ENCODE measurements at regions not wholly inside any gene's neighbourhood (a gene's known extent, or its start where the extent isn't known, plus 50 kb on each side); places are given as distances from the start of the nearest gene placed in this dataset.
"Not testable (repeated sequence)": the region's sequence is repeated elsewhere in the genome, so short reads cannot be mapped to it uniquely, and the experiment has no call there.

GRCh38 chr6:15755526-15755925 is 92.7 kb upstream of the DTNBP1 start:
- Mint-ChIP-seq H3K4me1 (no peaks in the 10 kb centered on the region), H3K9me3 (no peaks in the 10 kb centered on the region), H3K36me3 (no peaks in the 10 kb centered on the region), H3K4me3 (no peak overlapping the region), H3K27me3 (no peaks in the 10 kb centered on the region), H3K27ac (no peak overlapping the region)
- no peak for DNase-seq

GRCh38 chr6:15754706-15755079 is 91.9 kb upstream of the DTNBP1 start:
- H3K36me3 Mint-ChIP-seq = no peaks in the 10 kb centered on the region
- no peaks in the 10 kb centered on the region for H3K4me1 Mint-ChIP-seq
- H3K27ac Mint-ChIP-seq = no peak overlapping the region
- H3K9me3 Mint-ChIP-seq = no peaks in the 10 kb centered on the region
- no peak for DNase-seq
- H3K4me3 Mint-ChIP-seq = no peak overlapping the region
- H3K27me3 Mint-ChIP-seq = no peaks in the 10 kb centered on the region

GRCh38 chr6:15754035-15754705 is 91.3 kb upstream of the DTNBP1 start:
- no peak for DNase-seq

GRCh38 chr6:15752820-15753219 is 90.0 kb upstream of the DTNBP1 start:
- Mint-ChIP-seq H3K36me3 (no peaks in the 10 kb centered on the region), H3K27me3 (peaks cover 4% of the 10 kb centered on the region), H3K4me1 (no peaks in the 10 kb centered on the region), H3K9me3 (no peaks in the 10 kb centered on the region), H3K27ac (no peak overlapping the region), H3K4me3 (no peak overlapping the region)
- no peak for DNase-seq

More at GRCh38 chr6:15754035-15754705, 91.3 kb upstream of the DTNBP1 start:
- H3K4me3 Mint-ChIP-seq = no peak overlapping the region
- H3K27me3 Mint-ChIP-seq = no peaks in the 10 kb centered on the region
- no peaks in the 10 kb centered on the region for H3K9me3 Mint-ChIP-seq
- no peaks in the 10 kb centered on the region for H3K4me1 Mint-ChIP-seq
- no peak overlapping the region for H3K27ac Mint-ChIP-seq
- no peaks in the 10 kb centered on the region for H3K36me3 Mint-ChIP-seq

GRCh38 chr6:15751721-15752350 is 89.0 kb upstream of the DTNBP1 start:
- H3K27me3 Mint-ChIP-seq = peaks cover 4% of the 10 kb centered on the region
- no peak for DNase-seq
- no peaks in the 10 kb centered on the region for H3K36me3 Mint-ChIP-seq
- no peak overlapping the region for H3K27ac Mint-ChIP-seq
- no peak overlapping the region for H3K4me3 Mint-ChIP-seq
- H3K9me3 Mint-ChIP-seq = no peaks in the 10 kb centered on the region
- no peaks in the 10 kb centered on the region for H3K4me1 Mint-ChIP-seq

- no peaks in the 10 kb centered on the region for H3K4me1 Mint-ChIP-seq
- H3K36me3 Mint-ChIP-seq = no peaks in the 10 kb centered on the region
- no peak overlapping the region for H3K27ac Mint-ChIP-seq
- H3K27me3 Mint-ChIP-seq = peaks cover 9% of the 10 kb centered on the region
- DNase-seq = no peak
- no peak overlapping the region for H3K4me3 Mint-ChIP-seq
- no peaks in the 10 kb centered on the region for H3K9me3 Mint-ChIP-seq
Observed at GRCh38 chr6:15748341-15748740, 85.5 kb upstream of the DTNBP1 start.

- no peak overlapping the region for H3K4me3 Mint-ChIP-seq
- no peak overlapping the region for H3K27ac Mint-ChIP-seq
- no peaks in the 10 kb centered on the region for H3K9me3 Mint-ChIP-seq
- H3K36me3 Mint-ChIP-seq = no peaks in the 10 kb centered on the region
- no peaks in the 10 kb centered on the region for H3K4me1 Mint-ChIP-seq
- H3K27me3 Mint-ChIP-seq = peaks cover 11% of the 10 kb centered on the region
- no peak for DNase-seq
Observed at GRCh38 chr6:15747354-15747883, 84.6 kb upstream of the DTNBP1 start.

GRCh38 chr6:15745781-15746180 is 83.0 kb upstream of the DTNBP1 start:
- Mint-ChIP-seq H3K27me3 (peaks cover 11% of the 10 kb centered on the region), H3K4me1 (no peaks in the 10 kb centered on the region), H3K4me3 (no peak overlapping the region), H3K36me3 (no peaks in the 10 kb centered on the region), H3K9me3 (no peaks in the 10 kb centered on the region), H3K27ac (no peak overlapping the region)
- no peak for DNase-seq

GRCh38 chr6:15744818-15745402 is 82.1 kb upstream of the DTNBP1 start:
- no peak overlapping the region for H3K27ac Mint-ChIP-seq
- H3K36me3 Mint-ChIP-seq = no peaks in the 10 kb centered on the region
- H3K4me3 Mint-ChIP-seq = no peak overlapping the region
- no peaks in the 10 kb centered on the region for H3K4me1 Mint-ChIP-seq
- no peak for DNase-seq
- H3K27me3 Mint-ChIP-seq = peaks cover 11% of the 10 kb centered on the region
- no peaks in the 10 kb centered on the region for H3K9me3 Mint-ChIP-seq

- not testable (repeated sequence) for H3K27me3 Mint-ChIP-seq, DNase-seq, H3K4me1 Mint-ChIP-seq, H3K36me3 Mint-ChIP-seq, H3K4me3 Mint-ChIP-seq, H3K27ac Mint-ChIP-seq, H3K9me3 Mint-ChIP-seq
Observed at GRCh38 chr6:15742013-15742412, 79.2 kb upstream of the DTNBP1 start.

GRCh38 chr6:15741405-15741804 is 78.6 kb upstream of the DTNBP1 start:
- no peak overlapping the region for H3K27ac Mint-ChIP-seq
- peaks cover 3% of the 10 kb centered on the region for H3K4me1 Mint-ChIP-seq
- DNase-seq = no peak
- no peaks in the 10 kb centered on the region for H3K36me3 Mint-ChIP-seq
- H3K4me3 Mint-ChIP-seq = no peak overlapping the region
- H3K27me3 Mint-ChIP-seq = peaks cover 7% of the 10 kb centered on the region
- peaks cover 4% of the 10 kb centered on the region for H3K9me3 Mint-ChIP-seq

GRCh38 chr6:15739867-15740266 is 77.0 kb upstream of the DTNBP1 start:
- no peak overlapping the region for H3K4me3 Mint-ChIP-seq
- no peak overlapping the region for H3K27ac Mint-ChIP-seq

GRCh38 chr6:15739353-15739752 is 76.5 kb upstream of the DTNBP1 start:
- DNase-seq = no peak
- Mint-ChIP-seq H3K4me1 (peaks cover 22% of the 10 kb centered on the region), H3K4me3 (no peak overlapping the region), H3K9me3 (peaks cover 4% of the 10 kb centered on the region), H3K36me3 (no peaks in the 10 kb centered on the region), H3K27me3 (peaks cover 7% of the 10 kb centered on the region), H3K27ac (no peak overlapping the region)

More at GRCh38 chr6:15739867-15740266, 77.0 kb upstream of the DTNBP1 start:
- Mint-ChIP-seq H3K4me1 (peaks cover 17% of the 10 kb centered on the region), H3K36me3 (no peaks in the 10 kb centered on the region), H3K9me3 (peaks cover 4% of the 10 kb centered on the region), H3K27me3 (peaks cover 7% of the 10 kb centered on the region)
- no peak for DNase-seq

GRCh38 chr6:15738195-15738594 is 75.4 kb upstream of the DTNBP1 start:
- not testable (repeated sequence) for H3K36me3 Mint-ChIP-seq, DNase-seq, H3K27me3 Mint-ChIP-seq, H3K27ac Mint-ChIP-seq, H3K4me3 Mint-ChIP-seq, H3K9me3 Mint-ChIP-seq
- peaks cover 30% of the 10 kb centered on the region for H3K4me1 Mint-ChIP-seq

- Mint-ChIP-seq H3K27ac (peak overlapping the region; percentile 61), H3K9me3 (peaks cover 4% of the 10 kb centered on the region), H3K36me3 (no peaks in the 10 kb centered on the region), H3K4me1 (peaks cover 41% of the 10 kb centered on the region), H3K4me3 (peak overlapping the region; percentile 22), H3K27me3 (peaks cover 8% of the 10 kb centered on the region)
- no peak for DNase-seq
Observed at GRCh38 chr6:15736297-15736696, 73.5 kb upstream of the DTNBP1 start.
